ENCODE measurements at regions not wholly inside any gene's neighbourhood (a gene's known extent, or its start where the extent isn't known, plus 50 kb on each side); places are given as distances from the start of the nearest gene placed in this dataset.
A peak's percentile ranks its signal among the peaks of the same experiment; 100 is the strongest.

DNA sequence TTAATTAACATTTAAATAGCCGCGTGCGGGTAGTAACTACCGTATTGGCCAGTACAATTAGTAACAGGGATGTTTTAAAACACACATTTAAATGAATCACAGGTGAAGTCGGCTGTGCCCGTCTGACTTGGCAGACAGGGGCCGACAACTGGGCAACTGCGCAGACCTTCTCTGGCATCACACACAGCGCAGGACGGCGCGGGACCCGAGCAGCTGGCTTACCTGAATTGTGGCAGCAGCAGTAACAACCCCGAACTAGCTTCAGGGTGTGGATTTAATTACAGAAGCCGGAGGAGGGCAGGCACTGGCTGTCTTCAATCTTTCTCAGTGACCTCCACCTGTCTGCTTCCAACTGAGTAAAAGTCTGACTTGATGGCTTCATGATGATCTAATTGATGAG is 91.7 kb downstream of the DACT2 start:
- no peak for DNase-seq

- DNase-seq = no peak
Observed at GRCh38 chr6:168226902-168227318, 92.7 kb downstream of the DACT2 start.

DNA sequence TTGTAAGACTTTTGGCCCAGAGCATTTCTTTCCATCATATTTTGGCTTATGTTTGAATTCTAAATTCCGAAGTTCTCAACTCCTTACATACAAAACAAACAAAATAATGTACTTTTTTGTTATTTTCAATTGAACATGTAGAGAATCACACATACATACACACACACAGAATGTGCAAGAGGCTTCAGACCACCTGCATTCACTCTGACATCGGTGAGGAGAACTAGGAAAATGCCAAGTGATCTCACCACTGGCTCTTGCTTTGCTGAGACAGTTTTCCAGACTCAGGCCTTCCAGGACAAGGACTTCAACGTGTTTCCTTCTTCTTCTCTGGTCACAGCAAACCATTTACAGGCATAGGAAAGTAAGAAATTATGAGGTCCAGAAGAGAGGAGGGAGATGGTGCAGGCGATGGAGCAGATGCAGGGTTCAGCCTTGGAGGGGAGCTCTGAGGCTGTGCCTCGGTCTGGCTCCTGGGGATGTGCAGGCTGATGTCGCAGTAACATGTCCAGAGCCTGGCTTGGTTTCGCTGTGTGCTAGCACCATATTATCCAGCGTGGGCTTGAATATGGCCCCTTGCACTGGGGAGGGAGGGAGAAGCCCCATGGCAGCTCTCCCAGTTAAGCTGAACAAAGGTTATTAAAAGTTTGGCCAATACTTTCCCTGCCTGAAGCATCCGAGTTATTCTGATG is 93.4 kb downstream of the DACT2 start:
- no peak for DNase-seq

GRCh38 chr6:168225471-168225911 is 94.1 kb downstream of the DACT2 start:
- DNase-seq = no peak

DNA sequence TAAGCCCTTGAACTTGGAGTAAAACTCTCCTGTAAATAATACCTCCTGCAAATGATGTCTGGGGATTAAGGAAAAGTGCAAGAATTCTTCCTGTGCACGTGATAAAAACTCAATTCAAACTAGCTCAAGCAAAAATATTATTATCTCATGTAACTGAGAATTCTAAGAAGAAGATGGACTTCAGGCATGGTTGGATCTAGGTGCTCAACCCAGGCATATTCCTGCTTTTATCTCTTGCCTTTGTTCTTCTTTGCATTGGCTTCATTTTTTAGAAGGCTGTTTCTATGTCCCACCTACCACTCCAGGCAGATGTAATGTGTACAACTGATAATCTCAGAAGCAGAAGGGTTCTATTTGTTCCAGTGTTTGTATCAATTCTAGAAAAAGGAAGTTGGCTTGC is 95.8 kb downstream of the DACT2 start:
- no peak for DNase-seq

- no peak for DNase-seq
Observed at GRCh38 chr6:168223150-168223549, 96.4 kb downstream of the DACT2 start.

DNA sequence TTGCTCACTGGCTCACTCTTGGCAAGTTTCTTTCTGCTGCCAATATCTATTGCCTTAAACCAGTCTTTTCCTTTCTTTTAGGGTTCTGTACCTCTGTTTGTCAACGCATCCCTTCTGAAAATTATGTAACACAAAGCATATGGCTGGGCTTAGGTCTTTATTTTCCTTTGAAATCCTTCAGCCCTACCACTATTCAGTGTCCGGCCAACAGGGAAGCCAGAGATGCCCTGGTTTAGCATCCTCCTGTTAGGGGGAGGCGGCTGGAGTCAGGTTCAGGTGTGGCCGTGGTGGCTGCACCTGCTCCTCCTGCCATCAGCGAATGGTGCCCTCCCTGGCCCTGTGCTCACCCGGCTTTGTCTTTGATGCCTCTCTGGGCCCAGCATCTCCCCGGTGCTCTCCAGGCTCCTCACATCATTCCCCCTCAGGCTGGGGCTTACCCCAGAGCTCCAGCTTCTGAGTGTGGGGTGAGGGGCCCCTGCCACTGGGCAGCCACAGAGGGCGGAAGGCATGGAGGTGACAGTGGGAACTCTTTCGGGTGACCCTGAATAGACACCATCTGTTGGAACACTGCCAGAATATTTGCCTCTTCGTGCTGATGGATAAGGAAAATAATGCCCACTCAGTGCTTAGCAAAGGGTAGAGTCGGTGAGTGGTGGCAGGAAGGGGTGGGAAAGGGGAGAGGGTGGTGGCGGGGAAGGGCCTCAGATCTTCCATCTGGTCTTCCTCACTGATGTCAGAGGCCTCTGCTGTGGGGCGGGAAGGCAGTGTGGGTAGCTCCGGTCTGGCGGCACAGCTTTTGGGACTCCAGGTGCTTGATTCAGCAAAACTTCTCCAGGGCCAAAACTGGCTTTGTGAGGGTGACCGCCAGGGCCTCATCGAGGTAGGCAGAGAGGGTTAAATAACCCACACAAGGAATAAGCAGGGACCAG is 97.2 kb downstream of the DACT2 start:
- no peak for DNase-seq

GRCh38 chr6:168221497-168222079 is 98.0 kb downstream of the DACT2 start:
- DNase-seq = no peak

DNA sequence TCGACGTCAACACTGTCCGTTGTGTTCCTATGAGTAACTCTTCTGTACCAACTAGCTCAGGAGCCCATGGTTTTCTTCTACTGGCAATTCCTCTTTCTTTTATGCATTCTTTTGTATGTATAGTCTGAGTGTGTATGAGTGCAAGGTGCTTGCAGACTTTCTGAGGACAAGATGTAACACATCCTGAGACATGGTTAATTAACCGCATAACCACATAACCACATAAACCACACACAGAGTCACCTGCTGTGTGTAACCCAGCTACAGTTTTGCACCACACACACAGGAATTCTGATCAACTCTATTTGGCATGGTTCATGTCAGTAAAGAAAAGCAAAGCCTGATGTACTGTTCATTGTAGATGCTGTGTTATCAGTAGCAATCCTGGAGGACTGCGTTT is 98.6 kb downstream of the DACT2 start:
- DNase-seq = no peak

- no peak for DNase-seq
Observed at GRCh38 chr6:168219804-168220203, 99.8 kb downstream of the DACT2 start.

GRCh38 chr6:168218785-168219566 is 100.6 kb downstream of the DACT2 start:
- no peak for DNase-seq

GRCh38 chr6:168217880-168218537 is 101.6 kb downstream of the DACT2 start:
- peak; percentile 16 for DNase-seq

- no peak for DNase-seq
Observed at GRCh38 chr6:168217216-168217879, 102.2 kb downstream of the DACT2 start.

GRCh38 chr6:168216751-168217191 is 102.8 kb downstream of the DACT2 start:
- DNase-seq = no peak

DNA sequence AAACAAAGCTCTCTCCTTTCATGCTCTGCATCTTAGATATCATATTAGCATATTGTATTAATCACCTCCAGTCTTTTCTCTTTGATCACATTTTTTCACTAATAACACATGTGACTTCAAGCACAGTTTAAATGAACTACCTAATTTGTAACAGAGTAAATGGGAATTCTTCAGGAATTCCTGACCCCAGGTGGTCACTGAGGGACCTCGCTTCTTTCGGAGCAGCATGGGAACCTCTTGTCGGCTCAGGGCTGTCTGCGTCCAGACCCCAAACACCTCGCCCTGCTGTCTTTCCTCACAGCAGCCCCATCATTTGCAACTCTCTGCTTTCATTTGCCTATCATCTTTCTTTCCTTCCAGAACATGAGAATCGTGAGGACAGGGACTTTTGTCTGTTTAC is 103.5 kb downstream of the DACT2 start:
- DNase-seq = no peak

GRCh38 chr6:168215121-168215808 is 104.3 kb downstream of the DACT2 start:
- DNase-seq = no peak

DNA sequence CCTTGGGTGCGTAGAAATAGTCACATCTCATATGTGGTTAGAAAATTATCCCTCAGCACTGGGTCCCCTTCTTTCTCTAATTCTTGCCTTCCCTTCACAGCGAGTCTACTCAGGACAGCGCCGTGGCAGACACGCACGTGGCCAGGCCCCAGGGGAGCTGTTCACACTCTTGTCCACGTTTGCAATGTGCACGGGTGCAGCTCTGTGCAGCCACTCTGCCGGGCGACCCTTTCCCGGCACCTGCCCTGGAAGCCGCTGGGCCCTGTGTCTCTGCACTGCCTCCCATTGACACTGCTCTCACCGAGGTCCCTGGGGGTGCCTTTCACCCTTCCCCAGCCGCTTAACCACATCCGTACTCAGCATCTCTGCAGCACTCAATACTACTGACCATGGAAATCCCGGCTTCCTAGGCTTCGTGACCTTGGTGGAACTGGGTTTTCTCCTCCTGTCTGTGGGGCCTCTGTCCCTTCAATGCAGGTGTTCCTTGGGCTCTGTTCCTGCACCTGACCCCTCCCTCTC is 104.9 kb downstream of the DACT2 start:
- no peak for DNase-seq

DNA sequence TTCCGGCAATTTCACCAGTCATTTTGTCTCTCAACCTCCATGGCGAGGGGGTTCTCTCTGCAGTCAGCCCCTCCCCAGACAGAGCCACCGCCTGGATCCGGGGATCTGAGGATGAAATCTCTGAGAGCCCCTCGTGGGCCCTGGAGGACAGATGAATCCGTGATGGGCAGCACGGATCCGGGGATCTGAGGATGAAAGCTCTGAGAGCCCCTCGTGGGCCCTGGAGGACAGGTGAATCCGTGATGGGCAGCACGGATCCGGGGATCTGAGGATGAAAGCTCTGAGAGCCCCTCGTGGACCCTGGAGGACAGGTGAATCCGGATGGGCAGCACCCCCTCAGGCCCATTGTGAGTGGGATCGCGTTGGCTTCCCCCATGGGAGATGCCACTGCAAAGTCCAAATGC is 106.5 kb downstream of the DACT2 start:
- DNase-seq = no peak

DNA sequence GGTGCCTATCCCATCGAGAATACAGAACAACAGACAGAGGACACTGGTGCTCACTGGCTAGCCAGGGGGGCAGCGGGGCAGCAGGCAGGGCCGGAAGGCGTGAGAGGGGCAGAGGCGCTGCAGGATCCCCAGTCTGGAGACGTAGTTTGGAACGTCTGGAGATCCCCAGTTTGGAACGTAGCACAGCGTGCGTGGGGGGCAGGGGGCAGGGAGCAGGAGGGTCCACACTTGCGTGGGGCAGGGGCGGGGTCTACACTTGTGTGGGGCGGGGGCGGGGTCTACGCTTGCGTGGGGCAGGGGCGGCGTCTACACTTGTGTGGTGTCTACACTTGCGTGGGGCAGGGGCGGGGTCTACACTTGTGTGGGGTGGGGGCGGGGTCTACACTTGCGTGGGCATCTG is 107.2 kb downstream of the DACT2 start:
- no peak for DNase-seq

- no peak for DNase-seq
Observed at GRCh38 chr6:168211681-168212080, 107.9 kb downstream of the DACT2 start.
